ENCODE measurements at regions not wholly inside any gene's neighbourhood (a gene's known extent, or its start where the extent isn't known, plus 50 kb on each side); places are given as distances from the start of the nearest gene placed in this dataset.

GRCh38 chr5:8641786-8642505 lies 773.0 kb downstream of the MTRR start:
- TF ChIP-seq POLR2A (IDR thresholded peaks at IDR 0.05) (no peak), CTCF (IDR thresholded peaks at IDR 0.05) (no peak), POLR2AphosphoS5 (IDR thresholded peaks at IDR 0.05) (no peak)
